Cardiac fibroblast (primary cell): ENCODE measurements at regions not wholly inside any gene's neighbourhood (a gene's known extent, or its start where the extent isn't known, plus 50 kb on each side); places are given as distances from the start of the nearest gene placed in this dataset.

ENCODE experiments used
- DNase-seq, 2 donors: peaks; one replicate each; pipeline versions ENCODE4 v3.0.0 to v3.0.0-alpha.2; 2010; ENCODE audit warnings: low read depth in 2 of 2
- H3K4me3 ChIP-seq, 2 donors: replicated peaks in 1 of 2; 1 replicate in 1 of 2; 2 replicates in 1 of 2; pipeline ENCODE4 v1.5.1; 2011; ENCODE audit warnings: low read depth in 2 of 2, low read length in 2 of 2, mild to moderate bottlenecking in 2 of 2, moderate library complexity in 1 of 2
- CTCF ChIP-seq: IDR thresholded peaks from one replicate; pipeline ENCODE4 v1.5.1; 2011; ENCODE audit warnings: low read depth, mild to moderate bottlenecking, low read length, inconsistent platforms

DNA sequence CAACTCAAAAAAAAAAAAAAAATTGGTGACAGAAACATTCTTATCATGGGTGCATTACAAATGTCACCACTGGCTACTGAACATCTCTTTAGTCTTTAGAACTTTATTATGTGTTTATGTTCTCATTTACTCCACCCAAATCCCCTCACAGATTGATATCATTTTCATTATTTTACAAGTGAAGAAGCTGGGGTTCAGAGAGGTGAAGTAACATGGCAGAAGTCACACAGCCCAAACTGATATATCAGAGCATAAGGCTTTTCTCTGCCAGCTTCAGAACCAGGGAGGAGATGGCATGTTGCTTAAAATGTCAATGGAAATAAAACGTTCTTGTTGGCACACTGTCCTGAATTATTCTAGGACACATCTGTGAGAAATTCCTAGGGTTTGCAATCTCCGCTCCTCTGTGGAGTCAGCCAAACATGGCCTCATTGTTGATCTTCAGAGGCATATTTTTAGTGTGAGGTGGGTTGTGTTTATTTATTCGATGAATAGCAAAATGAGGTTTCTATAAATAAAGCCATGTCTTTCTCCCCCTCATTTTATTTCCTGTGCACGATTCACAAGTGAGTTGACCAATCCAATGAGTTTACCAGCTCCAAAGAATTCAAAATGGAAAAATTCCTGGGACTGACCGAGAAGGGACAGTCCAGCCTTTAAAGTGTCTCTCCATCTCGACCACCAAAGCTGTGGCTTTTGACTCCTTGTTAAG, 72.9 kb upstream of the ANO1 start:
- H3K4me3 ChIP-seq = no peak overlapping the region
- peak; percentile 12 to 39 for DNase-seq
- TF ChIP-seq CTCF = no peak

DNA sequence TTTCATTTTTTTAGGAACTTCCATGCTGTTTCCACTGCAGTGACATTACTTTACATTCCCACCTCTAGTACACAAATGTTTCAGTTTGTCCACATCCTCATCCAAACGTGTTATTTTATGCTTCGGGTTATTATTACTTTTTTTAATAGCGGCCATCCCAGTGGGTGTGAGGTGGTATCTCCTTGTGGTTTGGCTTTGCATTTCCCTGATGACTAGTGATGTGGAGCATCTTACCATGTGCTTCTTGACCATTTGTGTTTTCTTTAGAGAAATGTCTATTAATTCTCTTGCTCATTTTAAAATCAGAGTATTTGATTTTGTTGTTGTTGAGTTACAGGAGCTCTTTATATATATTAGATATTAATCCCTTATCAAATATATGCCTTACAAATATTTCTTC, 70.3 kb upstream of the ANO1 start:
- H3K4me3 ChIP-seq = no peak overlapping the region
- TF ChIP-seq CTCF = no peak
- DNase-seq = no peak

GRCh38 chr11:70010774-70011173, 67.3 kb upstream of the ANO1 start:
- no peak for DNase-seq
- TF ChIP-seq CTCF = no peak
- no peak overlapping the region for H3K4me3 ChIP-seq

GRCh38 chr11:70012134-70012733, 65.9 kb upstream of the ANO1 start:
- H3K4me3 ChIP-seq = no peak overlapping the region
- TF ChIP-seq CTCF = no peak
- DNase-seq = no peak

GRCh38 chr11:70014291-70014690, 63.8 kb upstream of the ANO1 start:
- no peak for DNase-seq
- no peak overlapping the region for H3K4me3 ChIP-seq
- TF ChIP-seq CTCF = no peak

- TF ChIP-seq CTCF = no peak
- peak; percentile 24 to 69 for DNase-seq
Measured at GRCh38 chr11:70016666-70017367, 61.3 kb upstream of the ANO1 start.

More at GRCh38 chr11:70016666-70017367, 61.3 kb upstream of the ANO1 start:
- no peak overlapping the region for H3K4me3 ChIP-seq
